ENCODE measurements at regions not wholly inside any gene's neighbourhood (a gene's known extent, or its start where the extent isn't known, plus 50 kb on each side); places are given as distances from the start of the nearest gene placed in this dataset.

DNA sequence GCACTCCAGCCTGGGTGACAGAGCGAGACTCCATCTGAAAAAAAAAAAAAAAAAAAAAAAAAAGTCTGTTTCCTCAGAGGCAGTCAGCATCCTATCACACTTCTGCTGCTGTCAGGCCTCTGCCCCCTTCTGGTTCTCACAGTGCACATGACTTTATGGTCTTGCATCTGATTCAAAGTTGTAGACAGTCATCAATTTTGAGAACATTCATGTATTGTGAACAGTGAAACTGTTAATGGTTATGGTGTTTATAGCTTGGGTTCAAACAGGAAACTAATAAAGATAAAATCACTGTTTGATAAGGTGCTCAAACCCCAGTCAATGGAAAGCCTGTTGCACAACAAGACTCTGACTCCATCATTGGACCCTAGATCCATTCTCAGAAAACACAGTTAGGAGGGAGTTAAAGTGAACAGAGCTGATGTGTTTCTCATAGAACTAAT, 61.4 kb downstream of the FOXD1 start:
- H3K4me3 ChIP-seq (ENCODE audit: insufficient read depth, low read depth, low read length): no peak overlapping the region
- no peak overlapping the region for H2AK9ac ChIP-seq (replicated peaks; ENCODE audit: low read depth, low read length, poor library complexity)
- TF ChIP-seq MAZ (IDR thresholded peaks at IDR 0.05; ENCODE audit: borderline replicate concordance, low read depth, low read length) (no peak), CEBPB (IDR thresholded peaks at IDR 0.05; ENCODE audit: low read depth, low read length) (0 out of 2 replicates have a peak, but pooled peaks have one; percentile 3)
- no peak overlapping the region for H3K4ac ChIP-seq (ENCODE audit: low read depth, low read length)
- no peak overlapping the region for H3K27ac ChIP-seq (ENCODE audit: insufficient read depth, low read length)
- DNase-seq: no peak
- no CpG with 5 or more reads among the region's 1 CpG for WGBS, 2 experiments (ENCODE audit: extremely low coverage in 2 of 2, insufficient read length in 1 of 2)
- no peak overlapping the region for H4K8ac ChIP-seq (ENCODE audit: low read depth in 2 of 2, low read length in 2 of 2)
- no peak overlapping the region; the same call in 2 of the 3 replicates for H2BK15ac ChIP-seq (ENCODE audit: low read depth, low read length)
- H2BK20ac ChIP-seq (ENCODE audit: low read depth, low read length): no peak overlapping the region
- intact Hi-C loops (cut with micrococcal nuclease) (no loop called here), in situ Hi-C loops (cut with MboI; ENCODE audit: low sequenced_read_pairs) (no loop called here), dilution Hi-C loops (cut with HindIII; ENCODE audit: low sequenced_read_pairs, unreplicated experiment) (no loop called here)
- H3K14ac ChIP-seq (replicated peaks; ENCODE audit: low read depth, low read length): no peak overlapping the region
- ChIA-PET CTCF (interaction anchor here (1.5 kb wide), 2 partner anchors 9 to 12 kb away, joined by 4 to 7 read pairs; no protein-coding TSS in a partner anchor), POLR2A (ENCODE audit: unreplicated experiment) (interaction anchor here (0.6 kb wide), 1 partner anchor 431 kb away, joined by 5 read pairs; no protein-coding TSS in a partner anchor)
- no peak overlapping the region for H2AFZ ChIP-seq (replicated peaks; ENCODE audit: low read length, poor library complexity)
- no peaks in the 10 kb centered on the region for H3K27me3 ChIP-seq (ENCODE audit: control insufficient read depth, insufficient read depth, low read length)
- no peaks in the 10 kb centered on the region for H4K20me1 ChIP-seq (ENCODE audit: insufficient read depth, low read length)
- H3K9me1 ChIP-seq (ENCODE audit: insufficient read depth, low read length): peaks cover 8% of the 10 kb centered on the region
- H3K9me3 ChIP-seq (ENCODE audit: control insufficient read depth, insufficient read depth, low read length): peaks cover 12% of the 10 kb centered on the region
- H3K18ac ChIP-seq (ENCODE audit: low read depth, low read length): no peak overlapping the region
- BruUV-seq (replicated peaks): no TSS peak
- H4K91ac ChIP-seq (ENCODE audit: insufficient read depth, low read depth, low read length): no peak overlapping the region
- no peak overlapping the region for H4K5ac ChIP-seq (ENCODE audit: low read depth, low read length)
- no peak overlapping the region for H2AK5ac ChIP-seq (ENCODE audit: low read depth, low read length)
- H3K4me1 ChIP-seq (ENCODE audit: control insufficient read depth, insufficient read depth, low read length): peaks cover 8% of the 10 kb centered on the region
- no peak overlapping the region for H2BK5ac ChIP-seq (ENCODE audit: low read depth, low read length, poor library complexity, severe bottlenecking)
- H3K36me3 ChIP-seq (ENCODE audit: control insufficient read depth, insufficient read depth, low read length): no peaks in the 10 kb centered on the region
- H3K4me2 ChIP-seq (ENCODE audit: low read depth, low read length): no peak overlapping the region
- H3K79me1 ChIP-seq (ENCODE audit: low read depth in 1 of 2, low read length in 2 of 2): no peaks in the 10 kb centered on the region
- H3K9ac ChIP-seq (ENCODE audit: low read depth, low read length): no peak overlapping the region
- H3K23ac ChIP-seq (ENCODE audit: low read depth, low read length): no peak overlapping the region
- no peak overlapping the region for H3K56ac ChIP-seq (ENCODE audit: extremely low read depth, insufficient read depth, low read length)
- H2BK120ac ChIP-seq (ENCODE audit: low read depth, low read length): no peak overlapping the region
- no peak for ATAC-seq (ENCODE audit: low read depth)

Measured in IMR-90 (cell line).